CD4-positive, alpha-beta T cell treated with Interleukin-6 for 4 hours (primary cell): ENCODE measurements at regions not wholly inside any gene's neighbourhood (a gene's known extent, or its start where the extent isn't known, plus 50 kb on each side); places are given as distances from the start of the nearest gene placed in this dataset.
"Not testable (repeated sequence)": the region's sequence is repeated elsewhere in the genome, so short reads cannot be mapped to it uniquely, and the experiment has no call there.

Experiments
- DNase-seq: peaks from one replicate; pipeline ENCODE4 v3.0.0-alpha.2; 2020; ENCODE audit warnings: mixed read lengths

DNA sequence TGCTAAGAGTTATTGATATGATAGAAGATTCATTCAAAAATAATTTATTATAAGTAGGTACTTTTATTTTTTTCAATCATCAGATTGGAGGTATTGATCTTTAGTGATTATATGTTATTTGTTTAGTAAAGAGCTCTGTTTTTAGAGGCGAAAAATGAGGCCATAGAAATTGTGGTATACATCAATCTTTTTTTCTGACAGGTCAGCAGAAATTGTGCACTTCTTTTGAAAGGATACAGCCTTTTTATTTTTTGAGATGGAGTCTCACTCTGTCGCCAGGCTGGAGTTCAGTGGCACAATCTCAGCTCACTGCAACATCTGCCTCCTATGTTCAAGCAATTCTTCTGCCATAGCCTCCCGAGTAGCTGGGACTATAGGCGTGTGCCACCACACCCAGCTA, 292.1 kb downstream of the BAMBI start:
- DNase-seq = no peak

DNA sequence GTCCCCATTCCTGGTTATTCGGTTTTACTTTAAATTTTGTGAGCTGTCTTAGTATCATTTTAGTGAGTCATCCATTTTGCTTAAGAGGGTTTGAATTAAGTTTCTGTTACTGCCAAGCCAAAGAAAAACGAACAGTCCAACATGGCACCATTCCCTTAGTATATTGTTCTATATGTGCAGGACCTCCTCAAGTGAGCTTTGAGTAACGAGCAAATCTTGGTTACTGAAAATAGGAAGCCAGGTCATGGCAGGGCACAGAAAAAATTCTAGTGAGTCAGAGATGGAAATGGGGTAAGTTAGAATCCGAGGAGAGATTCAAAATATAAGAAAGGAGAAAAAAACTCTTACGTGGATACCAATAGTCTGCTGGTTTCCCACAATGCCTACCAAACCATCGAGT, 292.9 kb downstream of the BAMBI start:
- no peak for DNase-seq

DNA sequence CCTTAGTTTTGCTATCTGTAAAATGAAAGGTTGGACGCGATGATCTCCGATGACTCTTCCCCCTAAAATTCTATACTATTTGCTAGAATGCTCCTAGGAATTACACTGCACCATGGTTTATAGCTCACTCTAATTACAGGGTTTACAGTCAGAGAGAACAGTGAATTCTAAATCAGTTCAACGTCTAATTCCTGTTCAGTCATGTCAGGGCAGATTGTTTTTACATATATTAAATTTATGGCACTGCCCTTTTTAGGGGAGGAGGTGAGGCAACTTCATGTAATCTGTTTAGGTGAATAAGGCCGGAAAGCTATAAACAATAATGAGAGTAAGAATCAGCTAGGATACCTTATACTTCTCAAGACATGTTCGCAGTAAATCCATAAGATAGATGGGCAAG, 293.9 kb downstream of the BAMBI start:
- no peak for DNase-seq

DNA sequence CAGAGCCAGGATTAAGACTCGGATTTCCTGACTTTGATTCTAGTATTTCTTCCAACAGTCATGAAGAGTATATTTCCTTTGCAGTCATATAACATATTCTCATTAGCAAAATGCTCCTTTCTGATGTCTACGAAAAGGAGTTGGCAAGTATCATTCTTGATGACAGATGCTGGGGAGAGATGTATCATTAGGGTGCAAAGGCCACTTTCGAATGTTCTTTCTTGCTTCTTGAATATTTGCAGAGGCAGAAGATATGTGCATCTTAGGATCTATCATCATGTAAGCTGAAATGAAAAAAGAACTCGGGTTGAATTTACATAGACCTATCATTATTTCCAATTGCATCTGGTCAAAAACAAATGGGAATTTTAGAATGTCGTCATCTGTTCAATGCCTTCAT, 294.4 kb downstream of the BAMBI start:
- no peak for DNase-seq

DNA sequence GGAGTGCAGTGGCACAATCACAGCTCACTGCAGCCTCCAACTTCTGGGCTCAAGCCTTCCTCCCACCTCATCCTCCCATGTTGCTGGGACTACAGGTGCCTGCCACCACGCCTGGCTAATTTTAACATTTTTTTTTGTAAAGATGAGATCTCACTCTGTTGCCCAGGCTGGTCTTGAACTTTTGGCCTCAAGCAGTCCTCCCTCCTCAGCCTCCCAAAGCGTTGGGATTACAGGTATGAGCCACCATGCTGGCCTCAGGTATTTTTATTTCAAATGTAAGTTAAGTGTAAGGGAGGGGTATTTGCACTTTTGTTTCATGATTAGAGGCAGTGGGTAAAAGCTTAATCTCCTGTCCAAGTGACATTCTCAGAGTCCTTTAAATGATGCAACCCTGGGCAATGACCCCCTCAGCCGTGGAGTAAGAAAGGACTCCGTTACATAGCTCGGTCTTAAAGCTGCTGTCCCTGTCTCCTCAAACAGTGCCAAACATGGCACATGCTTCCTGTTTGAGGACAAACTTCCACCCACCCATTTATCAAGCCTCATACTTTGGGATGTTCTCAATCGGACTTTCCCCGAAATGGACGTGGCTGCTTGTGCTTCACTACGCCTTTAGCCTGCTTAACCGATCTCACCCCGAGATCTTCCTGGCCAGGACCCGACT, 296.1 kb downstream of the BAMBI start:
- DNase-seq = no peak

DNA sequence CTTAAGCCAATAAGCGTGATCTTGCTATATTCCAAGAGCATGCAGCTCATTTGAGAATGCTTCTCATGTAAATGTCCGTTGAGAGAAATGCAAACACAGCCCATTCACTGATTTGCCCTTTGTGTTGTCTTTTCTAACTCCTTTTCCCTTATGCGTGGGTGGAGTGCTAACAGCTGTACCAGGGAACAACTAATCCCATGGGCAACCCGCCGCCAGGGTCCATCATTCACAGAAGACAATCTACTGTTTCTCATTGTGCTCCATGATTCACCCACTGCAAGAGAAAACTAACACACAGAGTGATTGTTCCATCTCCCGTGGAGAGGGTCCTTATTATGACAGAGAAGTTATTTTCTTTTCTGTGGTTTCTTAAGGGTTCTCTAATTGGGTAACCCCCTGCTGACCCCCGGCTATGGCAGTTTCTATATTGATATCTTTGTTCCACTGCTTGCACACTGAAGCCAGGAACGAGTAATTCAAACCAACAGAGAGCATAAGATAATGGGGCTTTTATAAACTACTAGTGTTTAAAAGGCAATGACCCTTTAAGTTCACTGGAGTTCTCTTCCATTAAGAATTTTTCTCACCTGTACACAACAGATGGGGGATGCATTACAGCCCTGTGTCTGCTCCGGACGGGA, 298.7 kb downstream of the BAMBI start:
- DNase-seq = no peak

DNA sequence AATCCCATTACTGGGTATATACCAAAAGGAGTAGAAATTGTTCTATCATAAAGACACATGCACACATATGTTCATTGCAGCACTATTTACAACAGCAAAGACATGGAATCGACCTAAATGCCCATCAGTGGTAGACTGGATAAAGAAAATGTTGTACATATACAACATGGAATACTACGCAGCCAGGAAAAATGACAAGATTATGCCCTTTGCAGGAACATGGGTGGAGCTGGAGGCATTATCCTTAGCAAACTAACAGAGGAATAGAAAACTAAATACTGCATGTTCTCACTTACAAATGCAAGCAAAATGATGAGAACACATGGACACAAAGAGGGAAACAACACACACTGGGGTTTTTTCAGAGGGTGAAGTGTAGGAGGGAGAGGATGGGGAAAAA, 300.2 kb downstream of the BAMBI start:
- no peak for DNase-seq

DNA sequence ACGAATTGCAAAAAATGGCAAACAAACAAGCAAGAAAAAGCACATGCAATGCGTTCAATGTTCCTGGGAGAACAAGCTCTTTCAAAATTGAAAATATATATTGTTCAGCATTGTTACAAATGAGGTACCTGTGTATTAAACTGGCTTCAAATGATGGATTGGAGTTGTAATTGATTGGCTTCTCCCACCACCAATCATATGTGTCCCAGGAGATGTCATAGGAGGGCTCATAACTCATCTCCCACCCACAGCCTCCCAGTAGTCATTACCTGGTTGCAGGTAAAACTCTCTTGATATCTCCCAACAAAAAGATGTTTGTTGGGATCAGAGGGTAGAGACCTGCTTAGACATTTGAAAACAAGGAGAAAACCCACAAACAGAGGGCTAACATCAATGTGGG, 302.9 kb downstream of the BAMBI start:
- no peak for DNase-seq

DNA sequence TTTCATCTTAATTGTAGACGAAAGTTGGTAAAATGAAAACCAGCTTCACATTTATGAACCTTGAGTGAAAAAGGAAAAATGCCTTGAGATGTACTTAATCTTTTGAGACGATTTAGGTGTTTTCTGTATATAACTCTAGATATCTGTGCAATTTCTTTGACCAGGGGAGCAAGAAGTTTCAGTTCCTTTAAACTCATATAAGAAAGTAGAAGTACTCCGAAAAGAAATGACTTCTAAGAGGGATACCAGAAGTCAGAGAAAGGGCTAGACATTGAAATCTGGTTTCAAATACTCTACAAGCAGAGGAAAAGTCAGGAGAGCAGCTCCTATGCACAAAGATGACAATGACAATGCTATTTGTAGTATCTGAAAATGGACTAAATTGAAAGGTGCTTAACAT, 303.7 kb downstream of the BAMBI start:
- no peak for DNase-seq

DNA sequence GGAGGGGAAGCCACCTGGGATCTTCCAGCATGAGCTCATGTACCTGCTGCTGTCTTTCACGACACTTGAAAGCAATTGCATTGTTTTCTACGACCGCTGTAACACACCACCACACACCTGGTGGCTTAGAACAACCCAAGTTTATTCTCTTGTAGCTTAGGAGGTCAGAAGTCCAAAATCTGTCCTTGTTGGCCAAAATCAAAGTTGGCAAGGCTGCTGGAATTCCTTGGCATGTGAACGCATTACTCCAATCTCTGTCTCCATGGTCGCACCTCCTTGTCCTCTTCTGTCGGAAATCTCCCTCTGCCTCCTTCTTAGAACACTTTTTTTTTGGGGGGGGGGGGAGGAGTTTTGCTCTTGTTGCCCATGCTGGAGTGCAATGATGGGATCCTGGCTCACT, 305.7 kb downstream of the BAMBI start:
- no peak for DNase-seq

DNA sequence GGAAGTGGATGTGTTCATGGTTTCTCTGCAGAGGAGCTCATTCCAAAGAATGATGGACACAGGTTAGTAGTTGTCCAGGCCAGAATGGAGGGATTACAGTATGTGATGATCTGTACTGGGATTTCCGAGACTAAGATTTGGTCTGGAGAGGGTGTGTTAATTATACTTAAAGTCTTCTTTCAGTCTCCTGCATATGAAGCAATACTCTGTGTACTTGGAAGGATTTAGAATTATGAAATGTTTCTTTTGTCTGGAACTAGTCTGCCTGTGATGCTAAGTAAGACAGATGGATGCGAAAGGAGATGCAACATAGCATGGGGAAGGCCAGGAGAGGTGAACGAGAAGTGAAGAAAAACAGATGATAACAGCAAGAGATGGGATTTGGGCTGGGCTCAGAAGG, 305.1 kb upstream of the LYZL1 start:
- DNase-seq = no peak

DNA sequence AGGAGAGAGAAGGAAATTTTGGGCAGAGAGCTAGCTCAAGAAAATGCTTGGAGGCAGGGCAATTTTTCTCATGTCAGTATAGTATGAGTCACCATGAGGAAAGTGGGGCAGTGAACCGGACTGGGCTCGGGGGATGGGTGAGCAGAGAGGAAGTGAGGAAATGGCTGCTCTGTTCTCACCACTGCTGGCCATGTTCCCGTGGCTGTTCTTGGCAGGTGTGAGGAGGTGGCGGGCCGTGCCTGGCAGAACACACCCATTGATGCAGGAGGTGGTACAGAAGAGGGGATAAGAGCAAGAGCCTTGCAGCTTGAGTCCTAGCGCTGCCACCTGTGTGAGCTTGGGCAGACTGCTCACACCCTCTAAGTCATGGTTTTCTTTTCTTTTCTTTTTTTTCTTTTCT, 304.4 kb upstream of the LYZL1 start:
- DNase-seq = no peak

DNA sequence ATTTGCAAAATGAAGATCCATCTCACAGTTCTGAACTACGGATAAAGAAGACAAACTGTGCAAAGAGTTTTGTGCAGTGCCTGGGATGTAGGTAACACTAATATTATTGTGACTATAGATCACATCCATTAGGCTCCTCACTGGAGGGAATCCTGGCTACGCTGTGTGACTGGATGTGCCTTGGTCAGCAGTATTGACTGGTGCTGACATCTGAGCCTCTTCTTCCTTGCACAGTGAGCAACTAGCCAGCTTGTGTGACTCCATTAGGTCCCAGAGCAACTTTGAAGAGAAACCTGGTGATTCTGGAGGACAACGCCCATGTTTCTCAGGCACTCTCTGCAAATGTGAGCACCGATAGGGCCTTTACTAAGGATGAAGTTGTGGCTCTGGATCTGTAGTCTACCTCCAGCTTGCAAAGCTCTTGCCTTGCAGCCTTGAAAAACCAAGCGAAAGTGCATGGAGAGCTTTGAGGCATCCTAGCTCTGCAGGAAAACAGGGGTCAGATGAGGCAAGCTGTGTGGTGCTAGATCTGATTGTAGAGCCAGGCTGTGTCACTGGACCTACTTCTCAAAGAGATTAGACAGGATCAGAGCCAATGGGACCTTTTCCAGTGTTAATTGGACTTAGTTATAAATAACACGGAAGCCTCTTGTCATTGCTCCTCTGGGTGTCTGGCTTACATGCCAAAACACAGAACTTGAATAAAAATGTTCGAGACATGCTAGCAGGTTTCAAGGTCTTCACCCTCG, 303.6 kb upstream of the LYZL1 start:
- DNase-seq = no peak

DNA sequence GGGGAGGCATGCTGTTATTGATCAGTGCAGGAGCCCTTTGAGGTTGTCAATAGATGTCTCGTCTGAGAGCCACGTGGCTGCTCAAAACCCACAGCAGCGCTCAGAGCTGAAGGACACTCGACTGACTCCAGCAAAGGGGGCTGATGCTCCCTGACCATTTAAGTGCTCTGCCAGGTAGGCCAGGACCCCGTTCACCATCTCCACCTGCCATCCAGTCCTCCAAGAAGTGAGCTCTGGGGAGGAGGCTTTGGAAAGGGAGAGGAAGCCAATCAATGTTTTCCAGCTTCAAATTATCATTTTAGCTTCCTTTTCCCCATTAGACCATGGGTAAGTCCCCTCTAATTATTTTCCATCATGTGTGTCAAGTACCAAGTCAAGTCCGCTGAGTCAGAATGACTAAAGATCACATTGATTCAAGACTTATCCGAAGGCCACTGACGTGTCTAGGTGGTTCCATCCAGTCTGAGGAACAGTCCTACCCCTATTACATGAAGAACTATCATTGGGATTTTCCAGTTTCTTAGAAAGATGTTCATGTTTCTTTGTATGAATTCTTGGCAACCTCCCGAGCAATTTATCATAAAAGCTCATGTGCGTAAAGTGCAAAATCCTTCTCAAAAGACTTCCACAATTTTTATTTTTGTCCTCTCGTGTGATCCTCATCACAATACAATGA, 302.6 kb upstream of the LYZL1 start:
- no peak for DNase-seq

DNA sequence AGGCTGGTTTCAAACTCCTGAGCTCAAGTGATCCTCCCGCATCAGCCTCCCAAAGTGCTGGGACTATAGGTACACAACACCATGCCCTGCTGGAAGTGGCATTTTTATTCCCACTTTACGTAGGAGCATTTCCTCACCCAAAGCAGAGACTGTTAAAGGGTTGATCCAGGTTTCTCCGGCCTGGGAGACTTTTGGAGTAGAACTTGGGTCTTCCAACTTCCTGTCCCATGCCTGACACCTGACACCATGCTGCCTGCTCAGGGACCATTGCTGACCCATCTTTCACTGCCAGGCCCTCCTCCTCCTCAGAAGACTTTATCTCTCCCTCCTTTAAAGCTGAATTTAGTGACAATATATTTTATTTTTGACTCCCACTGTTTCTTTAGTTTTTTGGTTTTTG, 302.0 kb upstream of the LYZL1 start:
- DNase-seq = no peak

DNA sequence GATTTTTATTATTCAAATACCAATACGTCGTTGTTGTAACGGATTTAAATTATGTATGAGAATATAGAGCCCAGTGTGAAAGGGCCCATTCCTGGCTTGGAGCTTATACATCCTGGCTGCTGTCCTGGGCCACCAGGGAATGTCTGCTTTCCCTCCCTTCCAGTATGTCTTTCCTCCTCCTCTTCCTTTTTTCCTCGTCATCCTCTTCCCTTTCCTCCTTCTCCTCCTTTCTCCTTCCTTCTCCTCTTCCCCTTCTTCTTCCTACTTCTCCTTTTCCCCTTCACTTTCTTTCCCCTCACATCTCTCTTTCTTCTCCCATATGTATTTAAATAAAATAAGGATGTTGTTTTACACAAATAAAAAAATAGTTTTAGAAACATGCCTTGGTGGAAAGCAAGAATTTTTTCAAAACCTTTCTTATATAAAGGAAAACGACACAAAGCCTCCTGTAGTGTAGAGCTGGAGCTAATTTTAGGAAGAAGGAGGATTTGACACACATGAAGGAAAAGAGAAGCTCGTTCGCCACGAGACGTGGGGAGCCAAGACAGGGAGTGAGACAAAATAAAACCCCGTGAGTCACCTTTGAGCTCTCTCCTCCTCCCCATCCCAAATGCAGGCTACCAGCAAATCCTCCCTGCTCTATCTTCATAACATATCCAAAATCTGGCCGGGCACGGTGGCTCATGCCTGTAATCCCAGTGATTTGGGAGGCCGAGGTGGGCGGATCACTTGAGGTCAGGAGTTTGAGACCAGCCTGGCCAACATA, 301.1 kb upstream of the LYZL1 start:
- no peak for DNase-seq

DNA sequence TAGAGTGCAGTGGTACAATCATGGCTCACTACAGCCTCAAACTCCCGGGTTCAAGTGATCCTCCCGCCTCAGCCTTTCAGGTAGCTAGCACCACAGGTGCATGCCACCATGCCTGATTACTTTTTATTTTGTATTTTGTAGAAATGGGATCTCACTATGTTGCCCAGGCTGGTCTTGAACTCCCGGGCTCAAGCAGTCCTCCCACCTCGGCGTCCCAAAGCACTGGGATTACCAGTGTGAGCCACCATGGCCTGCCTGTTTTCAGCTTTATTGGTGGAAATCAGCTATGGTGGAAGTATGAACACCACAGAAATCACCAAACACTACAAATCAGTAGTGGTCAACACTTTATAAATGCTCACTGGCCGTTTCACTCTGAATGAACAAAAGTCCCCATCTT, 299.9 kb upstream of the LYZL1 start:
- DNase-seq = no peak

DNA sequence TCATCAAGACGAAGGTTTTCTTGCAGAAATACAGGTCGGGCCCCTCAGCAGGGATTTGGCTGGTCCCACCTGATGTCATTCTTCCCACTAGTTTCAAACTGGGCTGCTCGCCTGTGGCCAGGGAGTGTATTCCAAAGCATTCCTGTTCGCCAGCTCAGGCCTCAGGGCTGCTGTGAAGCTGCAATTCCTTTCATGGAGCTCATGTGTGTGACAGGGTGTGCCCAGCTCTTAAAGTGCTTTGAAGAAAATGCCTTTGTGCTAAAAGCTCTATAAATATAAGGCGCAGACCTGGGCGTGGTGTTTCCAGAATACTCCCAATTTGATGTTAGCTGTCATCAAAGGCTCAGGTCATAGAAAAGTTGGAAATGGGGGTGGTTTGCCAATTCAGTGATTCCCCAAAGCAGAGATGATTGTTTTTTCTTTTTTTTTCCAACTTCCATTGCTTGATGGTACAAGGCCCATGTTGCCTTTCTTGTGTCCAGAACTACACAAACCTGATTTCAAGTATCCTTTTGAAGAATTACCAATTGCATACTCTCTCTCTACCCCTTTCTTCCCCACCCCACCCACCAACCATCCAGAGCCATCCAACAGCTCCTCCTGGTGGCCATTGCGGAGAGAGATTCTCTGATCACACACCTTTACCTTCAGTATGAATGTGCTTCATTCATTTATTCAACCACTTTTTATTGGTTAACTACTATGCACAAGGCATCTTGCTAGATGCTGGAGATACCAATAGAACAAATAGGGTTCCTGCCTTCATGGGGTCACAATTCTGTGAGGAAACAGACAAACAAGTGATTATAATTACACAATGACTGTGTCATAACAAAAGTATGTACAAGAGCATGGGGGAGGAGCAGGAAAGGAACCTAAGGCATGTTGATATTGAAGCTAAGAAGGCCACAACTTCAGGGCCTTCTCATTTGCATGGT, 297.3 kb upstream of the LYZL1 start:
- peak; percentile 24 for DNase-seq

DNA sequence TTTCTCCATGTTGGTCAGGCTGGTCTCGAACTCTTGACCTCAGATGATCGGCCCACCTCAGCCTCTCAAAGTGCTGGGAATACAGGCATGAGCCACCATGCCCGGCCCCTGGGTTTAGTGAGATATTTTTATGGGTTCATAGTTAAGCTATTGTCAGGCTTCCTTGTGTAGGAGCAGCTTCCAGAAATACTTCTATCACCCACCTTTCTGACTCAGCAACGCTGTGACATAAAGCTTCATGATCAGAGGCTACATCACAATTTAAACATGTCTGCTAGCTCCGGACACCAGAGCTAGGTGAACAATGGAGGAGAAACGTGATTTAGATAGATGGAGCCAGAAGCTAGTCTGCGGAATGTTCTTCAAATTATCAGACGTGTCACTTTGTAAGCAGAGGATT, 295.8 kb upstream of the LYZL1 start:
- DNase-seq = no peak

DNA sequence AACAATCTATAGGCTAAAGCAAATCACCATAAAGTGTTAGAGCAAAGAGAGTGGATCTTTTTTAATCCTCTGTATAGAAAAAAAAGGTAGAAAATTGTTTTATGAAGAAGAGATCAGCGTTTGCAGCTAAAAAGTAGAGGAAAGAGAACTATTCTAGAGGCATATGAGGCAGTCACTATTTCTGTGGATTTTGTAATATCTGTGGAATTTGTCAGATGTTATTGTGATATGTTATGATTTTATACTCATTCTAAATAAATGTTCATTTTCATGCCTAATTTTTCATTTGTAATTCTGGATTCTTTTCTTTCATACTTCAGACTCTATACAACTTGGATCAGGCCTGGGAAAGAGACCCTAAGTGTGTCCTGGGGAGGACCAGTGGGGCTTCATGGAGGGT, 295.0 kb upstream of the LYZL1 start:
- DNase-seq = no peak

DNA sequence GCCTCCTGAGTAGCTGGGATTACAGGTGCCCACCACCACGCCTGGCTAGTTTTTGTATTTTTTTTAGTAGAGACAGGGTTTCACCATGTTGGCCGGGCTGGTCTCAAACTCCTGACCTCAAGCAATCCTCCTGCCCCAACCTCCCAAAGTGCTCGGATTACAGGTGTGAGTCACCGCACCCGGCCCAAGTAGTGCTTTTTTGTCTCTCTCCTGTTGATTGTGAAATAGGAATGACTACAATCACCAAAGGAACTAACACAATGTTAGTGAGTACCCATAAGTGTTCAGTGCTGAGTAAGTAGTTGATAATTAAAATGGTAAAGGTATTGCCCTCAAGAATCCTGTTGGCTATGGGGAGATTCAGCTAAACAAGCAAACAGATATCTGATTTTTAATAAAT, 294.1 kb upstream of the LYZL1 start:
- DNase-seq = not testable (repeated sequence)

DNA sequence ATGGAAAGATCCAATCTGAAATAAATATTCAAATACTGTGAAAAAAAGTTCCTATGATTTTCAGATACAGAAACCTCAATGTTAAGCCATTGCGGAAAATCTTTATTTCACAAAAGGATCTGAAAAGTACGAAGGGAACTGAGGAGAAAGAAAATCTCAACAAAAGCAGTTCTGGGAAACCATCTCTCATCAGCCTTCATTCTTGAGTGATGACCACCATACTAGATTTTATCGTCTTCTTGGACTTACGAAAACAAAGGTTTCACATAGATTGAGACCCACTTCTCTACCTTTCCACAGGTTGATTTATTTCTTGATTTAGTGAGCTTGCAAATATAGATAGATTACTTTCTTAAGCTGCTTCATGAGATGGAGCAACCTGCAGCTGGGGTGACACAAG, 293.4 kb upstream of the LYZL1 start:
- DNase-seq = no peak
